Neural cell (in vitro differentiated cells): ENCODE measurements at regions not wholly inside any gene's neighbourhood (a gene's known extent, or its start where the extent isn't known, plus 50 kb on each side); places are given as distances from the start of the nearest gene placed in this dataset.

Experiments used
- H2AFZ ChIP-seq: fragments of 200-600, 300-800 bp; sonication (generic), shearing (Covaris generic); 2 replicates; pipeline ENCODE4 v1.6.0; 2014; ENCODE audit warnings: low read depth, mild to moderate bottlenecking, antibody characterized with exemption, low read length, moderate library complexity
- H3F3A ChIP-seq: fragments of 200-600 bp; shearing (Covaris generic); 2 replicates; pipeline ENCODE4 v1.6.1; 2016; ENCODE audit warnings: mild to moderate bottlenecking, moderate library complexity, mixed read lengths, antibody characterized with exemption, low read length; ENCODE audit not compliant: insufficient read depth, poor library complexity, severe bottlenecking
- H3K27ac ChIP-seq: fragments of 200-600, 300-800 bp; sonication (generic), shearing (Covaris generic); 2 replicates; pipeline ENCODE4 v1.5.1; 2014; ENCODE audit warnings: mild to moderate bottlenecking, low read length, moderate library complexity
- H3K27me3 ChIP-seq: fragments of 300-800, 200-600 bp; sonication (generic), shearing (Covaris generic); 2 replicates; pipeline ENCODE4 v1.6.0; 2014; ENCODE audit warnings: mild to moderate bottlenecking, low read depth, low read length, moderate library complexity; ENCODE audit not compliant: insufficient read depth
- H3K36me3 ChIP-seq: fragments of 300-800, 200-600 bp; sonication (generic), shearing (Covaris generic); 2 replicates; pipeline ENCODE4 v1.5.1; 2014; ENCODE audit warnings: mild to moderate bottlenecking, antibody characterized with exemption, low read length, moderate library complexity; ENCODE audit not compliant: insufficient read depth
- H3K4me2 ChIP-seq: fragments of 300-800, 200-600 bp; sonication (generic), shearing (Covaris generic); 2 replicates; pipeline ENCODE4 v1.6.0; 2014; ENCODE audit warnings: mild to moderate bottlenecking, low read length
- H3K4me3 ChIP-seq: fragments of 300-800, 200-600 bp; sonication (generic), shearing (Covaris generic); 2 replicates; pipeline ENCODE4 v1.5.1; 2014; ENCODE audit warnings: mild to moderate bottlenecking, low read length, moderate library complexity
- H3K79me2 ChIP-seq: fragments of 200-600 bp; shearing (Covaris generic); replicated peaks from 2 replicates; pipeline ENCODE4 v1.6.0; 2014; ENCODE audit warnings: mild to moderate bottlenecking, low read length, moderate library complexity; ENCODE audit not compliant: insufficient read depth
- H3K9ac ChIP-seq: fragments of 300-800, 200-600 bp; sonication (generic), shearing (Covaris generic); 2 replicates; pipeline ENCODE4 v1.6.1; 2016; ENCODE audit warnings: mild to moderate bottlenecking, low read length, mixed read lengths
- H3K9me2 ChIP-seq: fragments of 200-600 bp; shearing (Covaris generic); 2 replicates; pipeline ENCODE4 v1.6.1; 2016; ENCODE audit warnings: mild to moderate bottlenecking, low read length, mixed read lengths; ENCODE audit not compliant: insufficient read depth
- H3K9me3 ChIP-seq: fragments of 200-600, 300-800 bp; sonication (generic), shearing (Covaris generic); 2 replicates; pipeline ENCODE4 v1.6.1; 2016; ENCODE audit warnings: mild to moderate bottlenecking, mixed run types, low read length, moderate library complexity, mixed read lengths
- H4K20me1 ChIP-seq: fragments of 200-600 bp; shearing (Covaris generic); 2 replicates; pipeline ENCODE4 v1.6.1; 2016; ENCODE audit warnings: mild to moderate bottlenecking, mixed run types; ENCODE audit not compliant: insufficient read depth
- CTCF ChIP-seq: fragments of 450-650 bp; IDR thresholded peaks from 2 replicates; pipeline ENCODE4 v1.5.1; 2014; ENCODE audit warnings: antibody characterized with exemption, mild to moderate bottlenecking, moderate library complexity; ENCODE audit not compliant: poor library complexity, severe bottlenecking
- EP300 ChIP-seq: fragments of 450-650 bp; conservative IDR thresholded peaks from 2 replicates; pipeline ENCODE4 v1.6.1; 2014; ENCODE audit warnings: antibody characterized with exemption, mild to moderate bottlenecking, moderate library complexity; ENCODE audit not compliant: poor library complexity, severe bottlenecking
- EZH2 ChIP-seq: fragments of 200-600, 300-800 bp; shearing (Covaris generic), sonication (generic); IDR thresholded peaks from 2 replicates; pipeline ENCODE4 v1.6.1; 2014; ENCODE audit warnings: antibody characterized with exemption, low read length, borderline replicate concordance, mild to moderate bottlenecking; ENCODE audit not compliant: insufficient read depth, poor library complexity, severe bottlenecking
- MXI1 ChIP-seq: fragments of 450-650 bp; conservative IDR thresholded peaks from 2 replicates; pipeline ENCODE4 v1.6.1; 2014; ENCODE audit warnings: antibody characterized with exemption, mild to moderate bottlenecking; ENCODE audit not compliant: poor library complexity, severe bottlenecking
- POLR2AphosphoS5 ChIP-seq: IDR thresholded peaks from 2 replicates; pipeline ENCODE4 v1.6.1; 2012
- RAD21 ChIP-seq: fragments of 450-650 bp; conservative IDR thresholded peaks from 2 replicates; pipeline ENCODE4 v1.6.1; 2014; ENCODE audit warnings: antibody characterized with exemption, mild to moderate bottlenecking, moderate library complexity
- REST ChIP-seq: IDR thresholded peaks from 2 replicates; pipeline ENCODE4 v1.6.1; 2012; ENCODE audit warnings: borderline replicate concordance
- SMC3 ChIP-seq: fragments of 450-650 bp; conservative IDR thresholded peaks from 2 replicates; pipeline ENCODE4 v1.6.1; 2014; ENCODE audit warnings: antibody characterized with exemption, mild to moderate bottlenecking, moderate library complexity; ENCODE audit not compliant: poor library complexity
- TAF1 ChIP-seq: IDR thresholded peaks from 2 replicates; pipeline ENCODE4 v1.6.1; 2012; ENCODE audit warnings: low read depth

- no peak overlapping the region for H2AFZ ChIP-seq
- H3K27me3 ChIP-seq, result no peaks in the 10 kb centered on the region
- H3K36me3 ChIP-seq, result no peaks in the 10 kb centered on the region
- H3F3A ChIP-seq, result no peaks in the 10 kb centered on the region
- H3K9me2 ChIP-seq, result no peaks in the 10 kb centered on the region
- H3K9me3 ChIP-seq, result no peaks in the 10 kb centered on the region
- H3K4me2 ChIP-seq, result no peak overlapping the region
- no peak overlapping the region for H3K27ac ChIP-seq
- H4K20me1 ChIP-seq, result no peaks in the 10 kb centered on the region
- no peak overlapping the region for H3K4me3 ChIP-seq
- H3K79me2 ChIP-seq, result no peaks in the 10 kb centered on the region
- no peak overlapping the region for H3K9ac ChIP-seq
- no peak for TF ChIP-seq SMC3
- TF ChIP-seq RAD21, result no peak
- TF ChIP-seq POLR2AphosphoS5, result no peak
- TF ChIP-seq TAF1, result no peak
- no peak for TF ChIP-seq MXI1
- TF ChIP-seq CTCF, result no peak
- no peak for TF ChIP-seq REST
Observed at GRCh38 chr3:173249457-173249856, 108.4 kb upstream of the SPATA16 start.

GRCh38 chr3:173241727-173242126 is 100.7 kb upstream of the SPATA16 start:
- Histone ChIP-seq H3K9me2 (no peaks in the 10 kb centered on the region), H3K27me3 (no peaks in the 10 kb centered on the region), H3K79me2 (no peaks in the 10 kb centered on the region), H3K4me2 (no peak overlapping the region), H3F3A (no peaks in the 10 kb centered on the region), H4K20me1 (no peaks in the 10 kb centered on the region), H2AFZ (no peak overlapping the region), H3K9me3 (no peaks in the 10 kb centered on the region), H3K27ac (no peak overlapping the region), H3K36me3 (no peaks in the 10 kb centered on the region), H3K4me3 (no peak overlapping the region), H3K9ac (no peak overlapping the region)
- TF ChIP-seq EZH2, result no peak
- TF ChIP-seq TAF1, result no peak
- TF ChIP-seq CTCF, result no peak
- TF ChIP-seq RAD21, result no peak
- no peak for TF ChIP-seq REST
- TF ChIP-seq EP300, result no peak
- no peak for TF ChIP-seq SMC3
- TF ChIP-seq MXI1, result no peak
- TF ChIP-seq POLR2AphosphoS5, result no peak
